Heart right ventricle (tissue), 16 donors: ENCODE measurements at regions not wholly inside any gene's neighbourhood (a gene's known extent, or its start where the extent isn't known, plus 50 kb on each side); places are given as distances from the start of the nearest gene placed in this dataset.

Experiments used
- ATAC-seq, 8 donors: fragments of 200-7000 bp; cut with Tn5 transposase; one replicate each; pipeline ENCODE4 v1.9.1; 2020; ENCODE audit warnings: mild to moderate bottlenecking in 8 of 8, moderate library complexity in 8 of 8, moderate number of reproducible peaks in 1 of 8
- DNase-seq, 2 donors: peaks; one replicate each; pipeline ENCODE4 v3.0.0-alpha.2; 2020
- H3K27ac ChIP-seq, 10 donors: fragments of 200-600 bp; sonication (generic) in 2 of 10; one replicate each; pipeline versions ENCODE4 v1.5.0 to v1.8.0; 2020 to 2022; ENCODE audit warnings: mild to moderate bottlenecking in 3 of 10
- H3K27me3 ChIP-seq, 7 donors: fragments of 200-600 bp; one replicate each; pipeline ENCODE4 v1.8.0; 2021 to 2022; ENCODE audit warnings: mild to moderate bottlenecking in 2 of 7
- H3K36me3 ChIP-seq, 9 donors: fragments of 200-600 bp; sonication (generic) in 1 of 9; one replicate each; pipeline versions ENCODE4 v1.5.0 to v1.8.0; 2020 to 2022; ENCODE audit warnings: mild to moderate bottlenecking in 2 of 9
- H3K4me1 ChIP-seq, 9 donors: fragments of 200-600 bp; sonication (generic) in 1 of 9; one replicate each; pipeline versions ENCODE4 v1.5.0 to v1.8.0; 2020 to 2022; ENCODE audit warnings: mild to moderate bottlenecking in 4 of 9
- H3K4me3 ChIP-seq, 10 donors: fragments of 200-600 bp; sonication (generic) in 2 of 10; one replicate each; pipeline versions ENCODE4 v1.5.0 to v1.8.0; 2020 to 2022; ENCODE audit warnings: mild to moderate bottlenecking in 7 of 10, moderate library complexity in 2 of 10
- H3K9me3 ChIP-seq, 11 donors: fragments of 200-600 bp in 10 of 11; sonication (generic) in 2 of 11; one replicate each; pipeline versions ENCODE4 v1.5.0 to v1.8.0; 2013 to 2022; ENCODE audit warnings: mild to moderate bottlenecking in 2 of 11, control low read depth in 1 of 11, moderate library complexity in 1 of 11
- WGBS, 2 donors: extraction: QIAGEN DNeasy Blood & Tissue Kit; methylation state at CpG; one replicate each; pipeline ENCODE4 v1.1.7; 2013; ENCODE audit warnings: inconsistent platforms in 1 of 2; 5-methylcytosine and 5-hydroxymethylcytosine counted together
- intact Hi-C, 10 donors: fragments of 100-400 bp; cut with DNase I; formaldehyde crosslinking; loops; one replicate each; pipeline versions ENCODE4 v1.11.1 to v1.14.2; 2022
- TF ChIP-seq, protein P1 (sequence below), 9 donors: fragments of 200-600 bp; sonication (generic) in 2 of 9; IDR thresholded peaks; one replicate each; pipeline versions ENCODE4 v1.5.0 to v1.8.0; 2021 to 2022; ENCODE audit warnings: antibody characterized with exemption in 9 of 9, mild to moderate bottlenecking in 5 of 9, moderate library complexity in 1 of 9
- donor health status: Arrhythmogenic right ventricular cardiomyopathy.
- donor health status: ischemic (EF 13 %, LVEDD 7.1; RV severe dilation, severe dysfunction).
- donor health status: healthy with polysubstance abuse.
- donor health status: DM: no; HTN: yes; CAD: no.
- donor health status: DM: no; HTN: no; CAD: no.
- donor health status: ischemic (EF 25% LVEDD 6.9; RV normal size, moderate dysfunction).
- donor health status: ischemic (EF 25% LVEDD 5.7; RV mildly dilated, moderate dysfunction).
- donor health status: healthy.
- donor health status: DM: yes; HTN: yes; CAD: no.
- donor health status: Ischemic cardiomyopathy.
- donor health status: ischemic (EF 35%, LVEDD 5.7; RV mildly dilated, moderate dysfunction).
- donor health status: nonischemic (EF 11% LVEDD 7.7; RV severe dilation, severe dysfunction).
- donor health status: DM: yes; HTN: yes; CAD: no.
- donor health status: PGD.
- donor health status: ischemic (EF 29% LVEDD 5.4; RV normal size, mild dysfunction).
- donor health status: nonischemic (EF 23%, LVEDD 6.1; RV moderate dilation, normal function).

DNA sequence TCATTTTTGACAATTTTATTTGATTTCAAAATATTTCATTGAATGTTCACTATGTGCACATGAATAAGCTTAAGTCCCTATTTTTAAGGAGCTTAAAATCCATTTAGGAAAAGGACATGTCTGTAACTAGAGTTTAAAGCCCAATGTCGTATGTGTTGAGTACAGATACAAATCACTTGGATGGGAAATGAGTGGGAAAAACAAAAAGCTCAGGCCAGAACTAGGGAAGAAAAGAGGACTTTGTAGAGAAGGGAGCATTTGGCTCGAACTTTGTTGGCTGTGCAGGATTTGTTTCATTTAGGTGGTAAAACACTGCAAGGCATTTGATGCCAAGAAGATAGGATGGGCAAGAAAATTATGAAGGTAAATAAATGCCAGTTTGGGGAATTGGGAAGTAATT is 653.1 kb upstream of the KCNMB2 start:
- no peaks in the 10 kb centered on the region for H3K36me3 ChIP-seq
- peaks cover 0 to 10% (median 0%) of the 10 kb centered on the region in 9 donors for H3K4me1 ChIP-seq
- no peaks in the 10 kb centered on the region for H3K27me3 ChIP-seq
- no peak overlapping the region for H3K4me3 ChIP-seq
- no peak for ATAC-seq
- no peaks in the 10 kb centered on the region for H3K9me3 ChIP-seq
- TF ChIP-seq, protein P1, sequence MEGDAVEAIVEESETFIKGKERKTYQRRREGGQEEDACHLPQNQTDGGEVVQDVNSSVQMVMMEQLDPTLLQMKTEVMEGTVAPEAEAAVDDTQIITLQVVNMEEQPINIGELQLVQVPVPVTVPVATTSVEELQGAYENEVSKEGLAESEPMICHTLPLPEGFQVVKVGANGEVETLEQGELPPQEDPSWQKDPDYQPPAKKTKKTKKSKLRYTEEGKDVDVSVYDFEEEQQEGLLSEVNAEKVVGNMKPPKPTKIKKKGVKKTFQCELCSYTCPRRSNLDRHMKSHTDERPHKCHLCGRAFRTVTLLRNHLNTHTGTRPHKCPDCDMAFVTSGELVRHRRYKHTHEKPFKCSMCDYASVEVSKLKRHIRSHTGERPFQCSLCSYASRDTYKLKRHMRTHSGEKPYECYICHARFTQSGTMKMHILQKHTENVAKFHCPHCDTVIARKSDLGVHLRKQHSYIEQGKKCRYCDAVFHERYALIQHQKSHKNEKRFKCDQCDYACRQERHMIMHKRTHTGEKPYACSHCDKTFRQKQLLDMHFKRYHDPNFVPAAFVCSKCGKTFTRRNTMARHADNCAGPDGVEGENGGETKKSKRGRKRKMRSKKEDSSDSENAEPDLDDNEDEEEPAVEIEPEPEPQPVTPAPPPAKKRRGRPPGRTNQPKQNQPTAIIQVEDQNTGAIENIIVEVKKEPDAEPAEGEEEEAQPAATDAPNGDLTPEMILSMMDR (IDR thresholded peaks at IDR 0.05): no peak
- H3K27ac ChIP-seq: no peak overlapping the region
- 43 to 86% methylated on average over 2 of the region's 2 CpGs for WGBS, 2 donors
- intact Hi-C loops: no loop called here
- DNase-seq: no peak

DNA sequence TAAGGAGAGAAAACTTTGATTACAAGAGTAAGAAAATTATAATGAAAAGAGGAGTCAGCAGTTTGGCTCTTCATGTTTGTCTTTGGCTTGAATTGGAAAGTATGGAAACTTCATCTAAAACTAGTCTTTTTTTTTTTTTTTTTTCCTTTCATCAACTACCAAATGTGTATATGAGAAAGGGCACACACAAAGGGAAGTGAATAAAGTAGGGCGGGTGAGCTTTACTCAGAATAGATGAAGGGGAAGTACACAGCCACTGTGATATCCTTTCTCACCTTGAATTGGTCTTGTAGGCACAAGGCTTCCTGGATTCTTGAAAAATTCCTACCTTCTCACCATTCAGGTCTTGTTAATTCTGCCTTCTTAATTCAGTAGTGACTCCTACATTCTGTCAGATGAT is 652.3 kb upstream of the KCNMB2 start:
- H3K4me3 ChIP-seq: no peak overlapping the region
- no peaks in the 10 kb centered on the region for H3K27me3 ChIP-seq
- H3K4me1 ChIP-seq: peaks cover 0 to 10% (median 0%) of the 10 kb centered on the region in 9 donors
- H3K9me3 ChIP-seq: no peaks in the 10 kb centered on the region
- ATAC-seq: no peak
- intact Hi-C loops: no loop called here
- H3K27ac ChIP-seq: no peak overlapping the region
- WGBS, 2 donors: 74 to 91% methylated on average over 1 of the region's 1 CpG
- TF ChIP-seq, protein P1 (IDR thresholded peaks at IDR 0.05): no peak
- DNase-seq: no peak
- H3K36me3 ChIP-seq: no peaks in the 10 kb centered on the region

DNA sequence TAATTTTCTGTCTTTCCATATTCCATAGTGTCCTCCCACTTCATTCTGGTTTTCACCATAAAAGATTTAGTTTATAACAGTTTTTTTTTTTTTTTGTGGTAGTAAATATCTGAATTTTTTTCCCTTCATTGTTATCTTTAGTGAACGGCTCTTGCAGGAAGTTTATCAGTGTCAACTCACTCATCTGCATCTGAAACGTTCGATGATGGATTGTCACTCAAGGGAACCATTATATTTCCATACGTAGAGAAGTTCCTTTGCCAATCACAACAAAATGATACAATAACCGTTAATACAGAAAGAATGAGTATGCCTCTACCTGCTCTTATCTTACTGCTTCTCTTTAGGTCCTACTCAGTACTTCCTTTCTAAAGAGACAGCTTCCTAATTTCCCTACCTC is 651.2 kb upstream of the KCNMB2 start:
- Histone ChIP-seq H3K4me1 (peaks cover 0 to 10% (median 0%) of the 10 kb centered on the region in 9 donors), H3K36me3 (no peaks in the 10 kb centered on the region), H3K27ac (no peak overlapping the region), H3K27me3 (no peaks in the 10 kb centered on the region), H3K4me3 (no peak overlapping the region), H3K9me3 (no peaks in the 10 kb centered on the region)
- intact Hi-C loops: no loop called here
- 61 to 73% methylated on average over 5 of the region's 5 CpGs for WGBS, 2 donors
- ATAC-seq (no peak), DNase-seq (no peak)
- TF ChIP-seq, protein P1 (IDR thresholded peaks at IDR 0.05): no peak

DNA sequence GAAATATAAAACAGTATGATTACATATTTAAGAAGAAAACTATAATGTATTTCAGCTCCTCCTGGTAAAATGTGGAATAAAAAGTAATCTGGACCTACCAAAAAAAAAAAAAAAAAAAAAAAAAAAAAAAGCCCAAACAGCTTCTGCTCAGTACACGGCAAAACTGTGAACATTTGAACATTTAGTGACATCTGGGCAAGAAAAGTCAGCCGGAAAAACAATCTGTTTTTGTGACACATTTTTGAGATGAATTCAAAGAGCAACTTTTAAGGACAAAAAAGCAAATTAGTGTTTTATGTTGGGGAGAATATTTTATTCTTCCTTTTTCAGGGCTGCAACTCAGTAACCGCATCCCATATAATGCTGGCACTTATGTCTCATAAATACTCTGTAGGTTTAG is 649.7 kb upstream of the KCNMB2 start:
- no peak for DNase-seq
- intact Hi-C loops: no loop called here
- Histone ChIP-seq H3K9me3 (no peaks in the 10 kb centered on the region), H3K36me3 (no peaks in the 10 kb centered on the region), H3K4me1 (peaks cover 0 to 10% (median 0%) of the 10 kb centered on the region in 9 donors), H3K4me3 (no peak overlapping the region), H3K27ac (no peak overlapping the region), H3K27me3 (no peaks in the 10 kb centered on the region)
- ATAC-seq: no peak
- TF ChIP-seq, protein P1 (IDR thresholded peaks at IDR 0.05): no peak
- 87 to 88% methylated on average over 3 of the region's 3 CpGs for WGBS, 2 donors
